ENCODE measurements at regions not wholly inside any gene's neighbourhood (a gene's known extent, or its start where the extent isn't known, plus 50 kb on each side); places are given as distances from the start of the nearest gene placed in this dataset.

- no peak for TF ChIP-seq POLR2A (IDR thresholded peaks at IDR 0.05; ENCODE audit: low read depth)
- TF ChIP-seq, protein P1, sequence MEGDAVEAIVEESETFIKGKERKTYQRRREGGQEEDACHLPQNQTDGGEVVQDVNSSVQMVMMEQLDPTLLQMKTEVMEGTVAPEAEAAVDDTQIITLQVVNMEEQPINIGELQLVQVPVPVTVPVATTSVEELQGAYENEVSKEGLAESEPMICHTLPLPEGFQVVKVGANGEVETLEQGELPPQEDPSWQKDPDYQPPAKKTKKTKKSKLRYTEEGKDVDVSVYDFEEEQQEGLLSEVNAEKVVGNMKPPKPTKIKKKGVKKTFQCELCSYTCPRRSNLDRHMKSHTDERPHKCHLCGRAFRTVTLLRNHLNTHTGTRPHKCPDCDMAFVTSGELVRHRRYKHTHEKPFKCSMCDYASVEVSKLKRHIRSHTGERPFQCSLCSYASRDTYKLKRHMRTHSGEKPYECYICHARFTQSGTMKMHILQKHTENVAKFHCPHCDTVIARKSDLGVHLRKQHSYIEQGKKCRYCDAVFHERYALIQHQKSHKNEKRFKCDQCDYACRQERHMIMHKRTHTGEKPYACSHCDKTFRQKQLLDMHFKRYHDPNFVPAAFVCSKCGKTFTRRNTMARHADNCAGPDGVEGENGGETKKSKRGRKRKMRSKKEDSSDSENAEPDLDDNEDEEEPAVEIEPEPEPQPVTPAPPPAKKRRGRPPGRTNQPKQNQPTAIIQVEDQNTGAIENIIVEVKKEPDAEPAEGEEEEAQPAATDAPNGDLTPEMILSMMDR (IDR thresholded peaks at IDR 0.05): no peak
Measured at GRCh38 chr12:70033310-70033709, 208.3 kb downstream of the MYRFL start.
